ENCODE measurements at regions not wholly inside any gene's neighbourhood (a gene's known extent, or its start where the extent isn't known, plus 50 kb on each side); places are given as distances from the start of the nearest gene placed in this dataset.
"Not testable (repeated sequence)": the region's sequence is repeated elsewhere in the genome, so short reads cannot be mapped to it uniquely, and the experiment has no call there.

- peak overlapping the region; percentile 75 for H3K4me3 Mint-ChIP-seq (ENCODE audit: unreplicated experiment)
- H3K36me3 Mint-ChIP-seq (ENCODE audit: low read depth); H3K27me3 Mint-ChIP-seq (ENCODE audit: low read depth); DNase-seq (ENCODE audit: low spot score); H3K27ac Mint-ChIP-seq (ENCODE audit: unreplicated experiment); H3K9me3 Mint-ChIP-seq (ENCODE audit: low read depth); H3K4me1 Mint-ChIP-seq (ENCODE audit: low read depth): not testable (repeated sequence)
Measured at GRCh38 chr13:24967970-24968369, 128.0 kb upstream of the PABPC3 start.

GRCh38 chr13:24968416-24968815 is 127.5 kb upstream of the PABPC3 start:
- H3K27me3 Mint-ChIP-seq (ENCODE audit: low read depth); H3K4me1 Mint-ChIP-seq (ENCODE audit: low read depth); H3K9me3 Mint-ChIP-seq (ENCODE audit: low read depth); H3K27ac Mint-ChIP-seq (ENCODE audit: unreplicated experiment); H3K36me3 Mint-ChIP-seq (ENCODE audit: low read depth); DNase-seq (ENCODE audit: low spot score): not testable (repeated sequence)
- TF ChIP-seq CTCF (IDR thresholded peaks at IDR 0.05): peak; percentile 77
- H3K4me3 Mint-ChIP-seq (ENCODE audit: unreplicated experiment): peak overlapping the region; percentile 75

GRCh38 chr13:24973102-24973501 is 122.8 kb upstream of the PABPC3 start:
- H3K27me3 Mint-ChIP-seq (ENCODE audit: low read depth); H3K4me3 Mint-ChIP-seq (ENCODE audit: unreplicated experiment); H3K27ac Mint-ChIP-seq (ENCODE audit: unreplicated experiment); H3K36me3 Mint-ChIP-seq (ENCODE audit: low read depth); DNase-seq (ENCODE audit: low spot score); H3K4me1 Mint-ChIP-seq (ENCODE audit: low read depth): not testable (repeated sequence)
- H3K9me3 Mint-ChIP-seq (ENCODE audit: low read depth): peaks cover 14% of the 10 kb centered on the region

GRCh38 chr13:24981181-24981803 is 114.6 kb upstream of the PABPC3 start:
- not testable (repeated sequence) for H3K4me1 Mint-ChIP-seq (ENCODE audit: low read depth); DNase-seq (ENCODE audit: low spot score); H3K4me3 Mint-ChIP-seq (ENCODE audit: unreplicated experiment); H3K27ac Mint-ChIP-seq (ENCODE audit: unreplicated experiment); H3K36me3 Mint-ChIP-seq (ENCODE audit: low read depth); H3K9me3 Mint-ChIP-seq (ENCODE audit: low read depth); H3K27me3 Mint-ChIP-seq (ENCODE audit: low read depth)

- Mint-ChIP-seq H3K36me3 (ENCODE audit: low read depth) (no peaks in the 10 kb centered on the region), H3K4me1 (ENCODE audit: low read depth) (no peaks in the 10 kb centered on the region), H3K9me3 (ENCODE audit: low read depth) (no peaks in the 10 kb centered on the region), H3K27me3 (ENCODE audit: low read depth) (peaks cover 9% of the 10 kb centered on the region), H3K4me3 (ENCODE audit: unreplicated experiment) (no peak overlapping the region), H3K27ac (ENCODE audit: unreplicated experiment) (no peak overlapping the region)
- no peak for TF ChIP-seq CTCF (IDR thresholded peaks at IDR 0.05)
- no peak for DNase-seq (ENCODE audit: low spot score)
Measured at GRCh38 chr13:24982333-24982999, 113.5 kb upstream of the PABPC3 start.

GRCh38 chr13:24983094-24983493 is 112.8 kb upstream of the PABPC3 start:
- Mint-ChIP-seq H3K9me3 (ENCODE audit: low read depth) (no peaks in the 10 kb centered on the region), H3K4me1 (ENCODE audit: low read depth) (no peaks in the 10 kb centered on the region), H3K27me3 (ENCODE audit: low read depth) (peaks cover 14% of the 10 kb centered on the region), H3K36me3 (ENCODE audit: low read depth) (no peaks in the 10 kb centered on the region), H3K4me3 (ENCODE audit: unreplicated experiment) (no peak overlapping the region), H3K27ac (ENCODE audit: unreplicated experiment) (no peak overlapping the region)
- no peak for DNase-seq (ENCODE audit: low spot score)
- TF ChIP-seq CTCF (IDR thresholded peaks at IDR 0.05): no peak

GRCh38 chr13:24984134-24984533 is 111.8 kb upstream of the PABPC3 start:
- Mint-ChIP-seq H3K9me3 (ENCODE audit: low read depth) (no peaks in the 10 kb centered on the region), H3K4me1 (ENCODE audit: low read depth) (no peaks in the 10 kb centered on the region), H3K4me3 (ENCODE audit: unreplicated experiment) (no peak overlapping the region), H3K27me3 (ENCODE audit: low read depth) (peaks cover 22% of the 10 kb centered on the region), H3K27ac (ENCODE audit: unreplicated experiment) (no peak overlapping the region), H3K36me3 (ENCODE audit: low read depth) (no peaks in the 10 kb centered on the region)
- DNase-seq (ENCODE audit: low spot score): no peak
- TF ChIP-seq CTCF (IDR thresholded peaks at IDR 0.05): no peak

Data from chondrocyte (in vitro differentiated cells).